Small intestine (tissue), 7 donors: ENCODE measurements at regions not wholly inside any gene's neighbourhood (a gene's known extent, or its start where the extent isn't known, plus 50 kb on each side); places are given as distances from the start of the nearest gene placed in this dataset.
"Not testable (repeated sequence)": the region's sequence is repeated elsewhere in the genome, so short reads cannot be mapped to it uniquely, and the experiment has no call there.

Experiments used
- DNase-seq, 2 donors: peaks; one replicate each; pipeline versions ENCODE4 v3.0.0 to v3.0.0-alpha.2; 2013
- FAIRE-seq: peaks from 2 replicates; lab custom pipeline; 2012; peaks lifted over from hg19 to GRCh38; lab: Jason Lieb, UNC
- H3K27ac ChIP-seq, 3 donors: one replicate each; pipeline ENCODE4 v1.5.1; 2013; ENCODE audit warnings: low read length in 2 of 3, mild to moderate bottlenecking in 2 of 3, control low read depth in 1 of 3, inconsistent platforms in 1 of 3, low read depth in 1 of 3, moderate library complexity in 1 of 3
- H3K27me3 ChIP-seq, 3 donors: one replicate each; pipeline ENCODE4 v1.6.1; 2013; ENCODE audit warnings: low read length in 3 of 3, inconsistent platforms in 1 of 3; ENCODE audit not compliant: control insufficient read depth in 3 of 3, insufficient read depth in 3 of 3
- H3K36me3 ChIP-seq, 3 donors: one replicate each; pipeline ENCODE4 v1.6.1; 2013; ENCODE audit warnings: low read length in 3 of 3, inconsistent platforms in 1 of 3, low read depth in 1 of 3, mild to moderate bottlenecking in 1 of 3, moderate library complexity in 1 of 3; ENCODE audit not compliant: control insufficient read depth in 3 of 3, insufficient read depth in 2 of 3
- H3K4me1 ChIP-seq, 3 donors: one replicate each; pipeline ENCODE4 v1.6.1; 2013; ENCODE audit warnings: low read length in 2 of 3, inconsistent platforms in 1 of 3, low read depth in 1 of 3, mild to moderate bottlenecking in 1 of 3, moderate library complexity in 1 of 3; ENCODE audit not compliant: control insufficient read depth in 3 of 3, insufficient read depth in 2 of 3
- H3K4me3 ChIP-seq, 3 donors: one replicate each; pipeline ENCODE4 v1.5.1; 2013; ENCODE audit warnings: low read length in 3 of 3, control low read depth in 1 of 3, inconsistent platforms in 1 of 3, low read depth in 1 of 3, mild to moderate bottlenecking in 1 of 3, moderate library complexity in 1 of 3
- H3K9me3 ChIP-seq, 2 donors: one replicate each; pipeline ENCODE4 v1.6.1; 2013; ENCODE audit warnings: low read depth in 1 of 2, low read length in 1 of 2; ENCODE audit not compliant: control insufficient read depth in 2 of 2, insufficient read depth in 1 of 2
- WGBS, 3 donors: extraction: QIAGEN DNeasy Blood & Tissue Kit; methylation state at CpG; one replicate each; pipeline ENCODE4 v1.1.7; 2013; 5-methylcytosine and 5-hydroxymethylcytosine counted together
- donor health status: healthy with polysubstance abuse.
- donor health status: control.
- donor health status: control.
- donor health status: Bipolar disorder and iron deficiency.
- donor health status: healthy.

DNA sequence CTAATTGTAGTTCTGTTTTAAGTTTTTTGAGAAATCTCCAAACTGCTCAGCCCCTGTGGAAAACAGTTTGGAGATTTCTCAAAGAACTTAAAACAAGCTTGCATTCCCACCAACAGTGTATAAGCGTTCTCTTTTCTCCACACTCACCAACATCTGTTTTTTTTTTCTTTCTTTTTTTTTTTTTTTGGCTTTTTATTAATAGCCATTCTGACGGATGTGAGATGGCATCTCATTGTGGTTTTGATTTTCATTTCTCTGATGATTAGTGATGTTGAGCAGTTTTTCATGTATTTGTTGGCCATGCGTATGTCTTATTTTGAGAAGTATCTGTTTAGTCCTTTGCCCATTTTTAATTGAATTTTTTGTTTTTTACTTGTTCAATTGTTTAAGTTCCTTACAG lies 73.1 kb upstream of the COL8A1 start:
- FAIRE-seq (no peak), DNase-seq (no peak)
- Histone ChIP-seq H3K9me3 (no peaks in the 10 kb centered on the region), H3K4me1 (no peaks in the 10 kb centered on the region), H3K4me3 (no peak overlapping the region), H3K27ac (no peak overlapping the region), H3K27me3 (no peaks in the 10 kb centered on the region), H3K36me3 (no peaks in the 10 kb centered on the region)
- WGBS, 3 donors: 86 to 88% (median 88%) methylated on average over 3 of the region's 3 CpGs

GRCh38 chr3:99562990-99563607 lies 75.3 kb upstream of the COL8A1 start:
- Histone ChIP-seq H3K9me3 (no peaks in the 10 kb centered on the region), H3K27ac (no peak overlapping the region), H3K4me3 (no peak overlapping the region), H3K27me3 (no peaks in the 10 kb centered on the region), H3K4me1 (no peaks in the 10 kb centered on the region), H3K36me3 (no peaks in the 10 kb centered on the region)
- no peak for FAIRE-seq
- DNase-seq: no peak
- WGBS, 3 donors: 61 to 87% (median 74%) methylated on average over 1 of the region's 1 CpG

DNA sequence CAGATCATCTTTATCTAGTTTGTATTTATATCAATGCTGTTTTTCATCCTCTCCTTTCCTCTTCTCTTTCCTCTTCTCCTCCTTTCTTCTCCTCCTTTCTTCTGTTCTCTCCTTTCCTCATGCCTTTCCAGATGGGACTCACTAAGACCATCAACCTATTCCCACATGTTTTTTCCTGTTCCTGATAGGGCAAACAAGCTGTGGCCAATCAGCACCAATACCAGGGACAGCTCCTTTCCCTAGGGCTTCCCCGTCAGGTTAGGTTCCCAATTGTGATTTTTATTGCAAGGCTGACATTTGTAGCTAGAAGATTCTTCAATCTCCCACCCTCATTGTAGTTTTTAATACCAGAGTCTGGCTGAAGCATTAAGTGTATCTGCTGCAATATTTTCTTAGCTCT lies 76.3 kb upstream of the COL8A1 start:
- Histone ChIP-seq H3K36me3 (no peaks in the 10 kb centered on the region), H3K27me3 (no peaks in the 10 kb centered on the region), H3K4me1 (no peaks in the 10 kb centered on the region), H3K4me3 (no peak overlapping the region), H3K27ac (no peak overlapping the region), H3K9me3 (no peaks in the 10 kb centered on the region)
- no peak for DNase-seq
- WGBS, 3 donors: 0 to 13% (median 11%) methylated on average over 1 of the region's 1 CpG
- no peak for FAIRE-seq

DNA sequence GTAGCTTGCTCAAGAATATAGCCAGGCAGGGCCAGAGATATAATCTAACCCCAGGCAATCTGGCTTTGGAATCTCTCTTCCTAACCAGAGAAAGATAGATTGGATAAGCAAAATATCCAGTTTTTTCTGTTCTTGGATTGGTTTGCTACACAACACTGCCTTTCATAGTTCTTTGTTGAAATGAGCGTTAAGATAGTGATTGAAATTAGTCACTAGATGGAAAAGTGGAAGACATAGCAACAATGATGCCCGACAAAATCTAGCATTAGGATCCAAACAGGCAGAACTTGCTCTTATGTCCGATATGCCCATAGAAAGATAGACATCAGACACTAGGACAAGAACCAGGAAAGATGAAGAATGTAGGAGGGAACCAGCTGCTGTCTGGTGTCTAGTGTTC lies 77.3 kb upstream of the COL8A1 start:
- no peak overlapping the region for H3K27ac ChIP-seq
- no peak overlapping the region for H3K4me3 ChIP-seq
- no peaks in the 10 kb centered on the region for H3K4me1 ChIP-seq
- H3K27me3 ChIP-seq: no peaks in the 10 kb centered on the region
- FAIRE-seq (no peak), DNase-seq (no peak)
- H3K9me3 ChIP-seq: no peaks in the 10 kb centered on the region
- 63 to 87% (median 79%) methylated on average over 3 of the region's 3 CpGs for whole genome bisulfite sequencing, 3 donors
- H3K36me3 ChIP-seq: no peaks in the 10 kb centered on the region

DNA sequence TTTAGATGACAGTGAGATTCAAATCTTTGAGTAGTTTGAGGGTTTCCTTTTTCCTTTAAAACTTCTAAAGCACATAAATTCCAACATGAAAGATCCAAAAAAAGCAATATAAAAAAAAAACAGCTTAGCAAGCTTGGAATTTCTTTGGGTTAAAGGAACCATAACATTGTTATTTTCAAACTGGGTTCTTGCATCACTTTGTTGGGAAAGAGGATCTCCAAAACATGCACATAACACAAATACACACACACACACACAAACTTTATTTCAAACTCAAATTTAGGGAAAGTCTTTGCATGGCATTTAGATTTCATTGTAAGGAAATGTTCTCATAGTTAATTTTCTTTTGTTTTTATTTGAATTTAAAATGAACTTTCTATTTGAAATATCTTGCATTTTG lies 79.2 kb upstream of the COL8A1 start:
- Histone ChIP-seq H3K9me3 (peaks cover 0 to 2% of the 10 kb centered on the region in 2 donors), H3K36me3 (no peaks in the 10 kb centered on the region), H3K27ac (no peak overlapping the region), H3K4me1 (no peaks in the 10 kb centered on the region), H3K27me3 (no peaks in the 10 kb centered on the region), H3K4me3 (no peak overlapping the region)
- peak; percentile 51 for FAIRE-seq
- no peak for DNase-seq

DNA sequence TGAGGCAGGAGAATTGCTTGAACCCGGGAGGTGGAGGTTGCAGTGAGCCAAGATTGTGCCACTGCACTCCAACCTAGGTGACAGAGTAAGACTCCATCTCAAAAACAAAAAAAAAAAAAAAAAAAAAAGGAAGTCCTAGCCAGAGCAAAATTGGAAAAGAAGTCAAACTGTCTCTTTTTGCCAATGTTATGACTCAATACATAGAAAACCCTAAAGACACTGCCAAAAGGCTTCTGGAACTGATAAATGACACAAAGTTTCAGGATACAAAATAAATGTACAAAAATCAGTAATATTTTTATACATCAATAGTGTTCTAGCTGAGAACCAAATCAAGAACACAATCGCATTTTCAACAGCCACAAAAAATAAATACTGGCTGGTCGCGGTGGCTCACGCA lies 82.5 kb upstream of the COL8A1 start:
- H3K27ac ChIP-seq, H3K9me3 ChIP-seq, H3K4me1 ChIP-seq, H3K4me3 ChIP-seq, H3K36me3 ChIP-seq, FAIRE-seq, H3K27me3 ChIP-seq, DNase-seq: not testable (repeated sequence)
- WGBS, 3 donors: 92 to 93% (median 92%) methylated on average over 5 of the region's 5 CpGs

DNA sequence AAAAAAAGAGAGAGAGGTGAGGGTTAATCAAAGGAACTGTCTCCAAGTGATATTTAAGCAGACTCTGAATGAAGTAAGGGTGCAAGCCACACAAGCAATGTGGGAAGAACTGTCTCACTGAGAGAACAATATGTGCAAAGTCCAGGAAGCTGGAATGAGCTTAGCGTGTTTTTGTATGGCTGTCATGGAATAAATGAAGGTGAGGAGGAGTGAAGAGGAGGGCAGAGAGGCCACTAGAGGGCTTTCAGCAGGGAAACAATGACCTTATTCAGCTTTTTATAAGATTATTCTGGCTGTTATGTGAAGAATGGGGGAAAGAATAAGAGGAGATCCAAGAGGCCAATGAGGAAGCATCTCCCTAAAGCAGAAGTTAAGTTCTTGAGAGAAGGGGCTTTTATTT lies 86.9 kb upstream of the COL8A1 start:
- no peak overlapping the region for H3K4me3 ChIP-seq
- H3K27ac ChIP-seq: no peak overlapping the region
- H3K9me3 ChIP-seq: peaks cover 0 to 2% of the 10 kb centered on the region in 2 donors
- DNase-seq: no peak
- 48 to 80% (median 50%) methylated on average over 1 of the region's 1 CpG for WGBS, 3 donors
- H3K27me3 ChIP-seq: no peaks in the 10 kb centered on the region
- H3K36me3 ChIP-seq: no peaks in the 10 kb centered on the region
- FAIRE-seq: no peak
- no peaks in the 10 kb centered on the region for H3K4me1 ChIP-seq

- no peaks in the 10 kb centered on the region for H3K4me1 ChIP-seq
- WGBS, 3 donors: 72 to 88% (median 80%) methylated on average over 2 of the region's 2 CpGs
- H3K4me3 ChIP-seq: no peak overlapping the region
- no peak for DNase-seq
- no peaks in the 10 kb centered on the region for H3K9me3 ChIP-seq
- no peak for FAIRE-seq
- H3K27me3 ChIP-seq: no peaks in the 10 kb centered on the region
- H3K36me3 ChIP-seq: no peaks in the 10 kb centered on the region
- no peak overlapping the region for H3K27ac ChIP-seq
Measured at GRCh38 chr3:99549957-99550603, 88.3 kb upstream of the COL8A1 start.

GRCh38 chr3:99549220-99549619 lies 89.2 kb upstream of the COL8A1 start:
- 48 to 66% (median 65%) methylated on average over 4 of the region's 4 CpGs for WGBS, 3 donors
- Histone ChIP-seq H3K27me3 (no peaks in the 10 kb centered on the region), H3K27ac (no peak overlapping the region), H3K9me3 (no peaks in the 10 kb centered on the region), H3K4me3 (no peak overlapping the region), H3K36me3 (no peaks in the 10 kb centered on the region), H3K4me1 (no peaks in the 10 kb centered on the region)
- DNase-seq: no peak
- no peak for FAIRE-seq
